SKM-1 (cell line): ENCODE measurements at regions not wholly inside any gene's neighbourhood (a gene's known extent, or its start where the extent isn't known, plus 50 kb on each side); places are given as distances from the start of the nearest gene placed in this dataset.
"Not testable (repeated sequence)": the region's sequence is repeated elsewhere in the genome, so short reads cannot be mapped to it uniquely, and the experiment has no call there.

Experiments used
- DNase-seq: peaks from one replicate; lab custom pipeline; 2025; ENCODE audit not compliant: unreplicated experiment; lab: John Stamatoyannopoulos, UW

DNA sequence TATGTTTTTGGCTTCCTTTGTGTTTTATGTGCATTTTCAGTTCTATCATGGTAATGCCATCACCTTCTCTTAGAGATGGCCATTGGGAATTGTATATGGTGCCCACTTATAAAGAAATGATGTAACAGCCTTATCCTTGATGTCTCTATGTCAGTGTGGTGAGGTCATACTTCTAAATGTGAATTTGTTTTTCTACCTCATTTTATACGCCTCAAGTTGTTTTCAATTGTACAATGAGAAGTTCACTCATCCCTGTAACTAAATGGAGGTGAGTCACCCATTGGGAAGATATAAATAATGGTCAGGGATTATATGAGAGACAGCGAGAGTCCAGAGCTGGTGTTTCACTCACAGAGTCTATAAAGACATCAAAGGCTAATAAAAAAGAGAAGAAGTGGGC lies 402.4 kb downstream of the AGTPBP1 start:
- DNase-seq: no peak

- no peak for DNase-seq
These were observed 407.5 kb downstream of the AGTPBP1 start for GRCh38 chr9:85334228-85334627.

GRCh38 chr9:85332487-85332886 lies 409.3 kb downstream of the AGTPBP1 start:
- no peak for DNase-seq

DNA sequence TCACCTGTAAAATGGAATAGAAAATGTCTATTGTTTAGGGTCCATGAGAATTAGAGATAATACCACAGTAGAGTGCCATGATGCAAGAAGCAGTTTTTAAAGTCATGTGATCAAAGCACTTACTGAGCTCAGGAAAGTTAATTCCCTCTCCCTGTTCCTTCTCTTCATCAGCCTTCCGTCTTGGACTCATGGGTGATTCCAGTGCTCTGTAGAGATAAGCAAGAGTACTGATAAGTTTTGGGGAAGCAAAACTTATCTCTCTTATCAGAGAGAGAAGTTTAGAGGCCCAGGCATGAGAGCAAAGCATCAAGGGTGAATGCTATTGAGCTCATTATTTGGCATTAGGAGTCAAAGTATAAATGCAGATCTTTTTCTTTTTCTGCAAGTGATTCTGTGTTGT lies 410.1 kb downstream of the AGTPBP1 start:
- no peak for DNase-seq

GRCh38 chr9:85322592-85322991 lies 419.2 kb downstream of the AGTPBP1 start:
- DNase-seq: no peak

- no peak for DNase-seq
These were observed 420.2 kb downstream of the AGTPBP1 start for GRCh38 chr9:85321561-85321960.

- no peak for DNase-seq
These were observed 421.7 kb downstream of the AGTPBP1 start for GRCh38 chr9:85319936-85320656.

GRCh38 chr9:85315535-85315934 lies 426.2 kb downstream of the AGTPBP1 start:
- DNase-seq: not testable (repeated sequence)

DNA sequence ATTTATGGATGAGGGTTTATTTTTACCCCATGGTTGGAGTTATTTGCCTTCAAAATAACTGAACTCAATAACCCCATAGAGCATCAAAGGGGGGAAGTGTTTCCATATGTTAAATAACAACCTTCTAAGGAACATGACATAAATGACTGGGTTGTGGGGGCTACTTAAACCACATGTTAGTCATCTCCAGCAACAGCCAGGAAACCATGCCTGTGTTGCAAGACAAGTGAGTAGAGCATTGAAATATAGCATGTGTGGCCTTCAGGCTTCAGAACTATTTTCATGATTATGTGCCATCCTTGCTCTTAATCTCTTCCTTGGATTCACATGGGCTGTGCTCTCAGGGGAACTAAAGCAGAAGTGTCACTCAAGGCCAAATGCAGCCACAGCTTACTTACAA lies 431.2 kb downstream of the AGTPBP1 start:
- DNase-seq: no peak

DNA sequence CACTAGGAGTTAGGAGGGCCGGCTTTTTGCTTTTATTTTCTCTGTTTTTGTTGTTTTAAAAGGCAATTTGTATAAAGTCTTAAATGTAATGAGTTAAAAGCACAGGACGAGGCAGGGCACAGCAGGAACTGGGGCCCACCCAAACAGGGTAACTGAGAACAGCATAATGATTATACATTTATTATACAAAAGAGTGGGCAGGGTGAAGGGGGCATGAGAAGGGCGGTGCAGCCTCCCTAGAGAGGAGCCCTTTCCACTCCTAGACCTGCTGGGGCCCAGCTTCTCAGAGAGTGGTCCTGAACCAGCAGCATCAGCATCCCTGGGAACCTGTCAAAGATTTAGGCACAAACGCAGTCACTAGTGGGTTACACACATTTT lies 438.0 kb downstream of the AGTPBP1 start:
- no peak for DNase-seq

DNA sequence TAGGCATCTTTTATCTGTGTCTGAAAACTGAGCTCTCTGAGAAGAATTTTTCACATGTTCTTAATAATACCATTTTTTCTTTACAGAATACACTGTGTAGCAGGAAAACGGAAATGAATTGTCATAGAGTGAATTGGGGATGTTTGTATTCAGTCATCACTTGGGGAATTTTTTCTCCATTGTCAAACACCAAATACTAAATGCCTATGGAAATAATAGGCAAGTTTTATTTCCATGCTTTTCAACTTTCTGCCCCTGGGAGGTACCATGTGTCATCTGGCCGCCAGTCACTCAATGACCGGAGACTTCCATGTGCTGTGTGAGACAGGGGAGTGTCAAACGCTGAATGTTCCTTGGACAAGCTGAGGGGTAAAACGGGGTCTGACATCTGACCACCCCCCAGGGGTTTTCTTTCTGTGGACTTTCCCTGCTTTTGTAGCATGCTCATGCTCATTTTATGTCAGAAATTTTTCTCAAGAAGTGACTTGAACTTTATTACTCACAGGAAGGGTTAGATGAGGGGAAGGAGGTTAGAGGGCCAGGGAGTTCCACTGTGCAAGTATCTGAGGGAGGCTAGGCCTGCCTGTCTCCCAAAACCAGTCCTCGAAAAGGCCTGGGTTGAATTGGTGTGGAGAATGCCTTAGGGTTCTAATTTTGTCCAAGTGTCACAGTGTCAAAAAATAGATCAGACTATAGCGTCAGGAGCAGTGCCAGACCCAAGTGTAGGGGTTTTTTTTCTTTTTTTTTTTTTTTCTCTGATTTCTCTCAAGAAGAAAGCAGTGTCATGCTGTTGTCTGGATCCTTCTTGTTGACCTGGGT lies 438.6 kb downstream of the AGTPBP1 start:
- no peak for DNase-seq

DNA sequence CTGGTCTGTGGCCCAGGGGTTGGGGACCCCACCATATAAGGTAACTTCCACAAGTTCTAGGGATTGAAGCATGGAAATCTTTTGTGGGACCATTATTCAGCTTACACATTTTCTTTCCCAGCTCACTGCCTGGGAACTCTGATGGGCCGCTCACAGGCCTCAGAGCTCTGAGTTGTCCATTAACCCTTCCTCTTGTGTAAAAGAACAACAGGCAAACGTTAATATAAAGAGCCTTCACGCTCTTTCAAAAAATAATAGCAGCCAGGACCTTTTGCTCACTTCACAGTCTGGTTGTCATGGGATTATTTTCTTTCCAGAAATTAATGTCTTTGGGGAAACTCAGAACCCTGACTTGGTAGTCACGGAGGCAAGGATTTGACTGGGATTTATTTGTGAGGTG lies 443.3 kb downstream of the AGTPBP1 start:
- DNase-seq: no peak

DNA sequence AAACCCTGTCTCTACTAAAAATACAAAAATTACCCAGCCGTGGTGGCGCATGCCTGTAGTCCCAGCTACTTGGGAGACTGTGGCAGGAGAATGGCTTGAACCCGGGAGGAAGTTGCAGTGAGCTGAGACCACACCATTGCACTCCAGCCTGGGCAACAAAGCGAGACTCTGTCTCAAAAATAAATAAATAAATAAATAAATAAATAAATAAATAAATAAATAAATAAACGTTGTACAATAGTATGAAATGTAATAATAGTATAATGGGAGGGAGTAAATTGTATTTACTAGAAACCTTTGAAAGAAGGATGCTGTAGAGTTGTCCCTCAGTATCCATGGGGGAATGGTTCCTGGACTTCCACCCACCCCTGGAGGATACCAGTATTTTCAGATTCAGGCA lies 446.5 kb downstream of the AGTPBP1 start:
- not testable (repeated sequence) for DNase-seq

- DNase-seq: no peak
These were observed 449.5 kb downstream of the AGTPBP1 start for GRCh38 chr9:85292261-85292660.

- DNase-seq: no peak
These were observed 450.5 kb downstream of the AGTPBP1 start for GRCh38 chr9:85291266-85291665.

DNA sequence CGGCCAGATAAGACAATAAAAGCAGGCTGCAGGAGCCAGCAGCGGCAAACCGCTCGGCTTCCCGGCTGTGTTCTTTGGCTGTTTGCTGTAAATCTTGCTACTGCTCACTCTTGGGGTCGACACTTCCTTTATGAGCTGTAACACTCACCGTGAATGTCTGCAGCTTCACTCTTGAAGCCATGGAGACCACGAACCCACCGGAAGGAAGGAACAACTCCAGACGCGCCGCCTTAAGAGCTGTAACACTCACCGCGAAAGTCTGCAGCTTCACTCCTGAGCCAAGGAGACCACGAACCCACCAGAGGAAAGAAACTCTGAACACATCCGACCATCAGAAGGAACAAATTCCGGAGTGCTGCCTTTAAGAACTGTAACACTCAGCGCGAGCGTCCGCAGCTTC lies 451.7 kb downstream of the AGTPBP1 start:
- DNase-seq: no peak

GRCh38 chr9:85289142-85289541 lies 452.6 kb downstream of the AGTPBP1 start:
- DNase-seq: no peak

DNA sequence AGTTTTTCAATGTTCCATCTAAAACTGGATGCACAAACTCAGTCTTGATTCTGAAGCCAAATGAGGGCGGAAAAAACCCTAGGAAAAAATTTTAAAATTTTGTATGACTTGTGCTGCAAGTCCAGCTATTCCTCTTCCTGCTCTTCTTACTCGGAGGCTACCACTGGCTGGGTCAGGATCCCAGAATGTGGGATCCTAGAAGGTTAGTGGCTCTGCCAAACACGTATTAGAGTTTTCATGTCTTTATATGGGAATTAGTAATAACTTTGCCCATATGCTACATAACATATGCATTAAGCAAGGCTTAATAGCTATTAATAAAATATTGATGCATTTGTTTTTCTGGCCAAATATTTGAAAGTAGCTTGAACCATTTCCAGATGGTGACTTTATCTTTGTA lies 458.3 kb downstream of the AGTPBP1 start:
- no peak for DNase-seq

DNA sequence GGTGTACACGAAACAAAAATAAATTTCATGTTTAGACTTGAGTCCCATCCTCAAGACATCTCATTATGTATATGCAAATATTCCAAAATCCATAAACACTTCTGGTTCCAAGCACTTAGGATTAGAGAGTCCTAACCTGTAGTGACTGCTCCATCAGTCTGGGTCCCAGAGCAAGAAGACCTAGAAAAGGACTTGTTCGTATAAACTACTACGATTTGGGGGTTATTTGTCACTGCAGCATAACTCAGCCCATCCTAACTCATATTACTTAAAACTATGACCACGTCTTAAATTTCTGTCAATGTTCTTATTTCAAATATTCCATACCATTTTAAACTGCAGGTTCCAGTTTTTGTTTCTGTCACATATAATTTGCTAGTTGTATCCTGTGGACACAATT lies 463.0 kb downstream of the AGTPBP1 start:
- DNase-seq: no peak

DNA sequence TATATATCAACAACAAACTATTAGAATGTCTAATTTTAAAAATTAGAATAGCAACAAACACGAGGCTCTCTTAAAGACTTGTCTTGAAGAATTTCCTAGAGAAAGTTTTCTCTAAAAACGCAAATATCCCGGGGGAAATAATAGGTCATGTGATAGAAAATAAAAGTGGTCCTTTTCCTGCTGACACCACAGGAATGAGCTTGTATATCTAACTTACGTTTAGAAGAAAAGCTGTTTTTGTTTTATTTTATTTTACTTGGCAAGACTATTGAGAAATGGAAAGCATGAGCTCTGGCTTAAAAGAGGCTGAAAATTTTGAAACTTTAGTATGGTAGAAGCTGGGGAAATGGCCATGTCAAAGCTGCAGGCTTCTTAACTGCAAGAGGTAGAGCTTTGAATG lies 465.0 kb downstream of the AGTPBP1 start:
- no peak for DNase-seq

GRCh38 chr9:85269811-85270210 lies 471.9 kb downstream of the AGTPBP1 start:
- no peak for DNase-seq

DNA sequence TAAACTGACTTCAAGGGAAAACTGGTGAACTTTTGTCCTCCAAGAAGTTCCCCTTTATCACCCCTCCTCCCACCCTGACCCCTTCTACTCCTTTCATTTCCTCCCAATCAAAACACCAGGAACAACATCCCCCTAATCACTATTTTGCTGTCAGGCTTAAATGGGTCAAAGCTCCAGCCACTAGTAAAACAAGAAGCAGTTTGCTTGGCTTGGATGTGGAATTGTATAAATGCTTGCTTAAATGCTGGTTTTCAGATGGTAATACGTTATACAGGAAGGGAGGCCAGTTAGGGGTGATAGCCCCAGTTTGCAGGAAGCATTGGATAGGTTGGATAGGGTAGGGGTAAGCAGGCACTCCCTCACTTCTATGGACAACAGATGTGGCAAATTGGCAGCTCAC lies 473.6 kb downstream of the AGTPBP1 start:
- no peak for DNase-seq

DNA sequence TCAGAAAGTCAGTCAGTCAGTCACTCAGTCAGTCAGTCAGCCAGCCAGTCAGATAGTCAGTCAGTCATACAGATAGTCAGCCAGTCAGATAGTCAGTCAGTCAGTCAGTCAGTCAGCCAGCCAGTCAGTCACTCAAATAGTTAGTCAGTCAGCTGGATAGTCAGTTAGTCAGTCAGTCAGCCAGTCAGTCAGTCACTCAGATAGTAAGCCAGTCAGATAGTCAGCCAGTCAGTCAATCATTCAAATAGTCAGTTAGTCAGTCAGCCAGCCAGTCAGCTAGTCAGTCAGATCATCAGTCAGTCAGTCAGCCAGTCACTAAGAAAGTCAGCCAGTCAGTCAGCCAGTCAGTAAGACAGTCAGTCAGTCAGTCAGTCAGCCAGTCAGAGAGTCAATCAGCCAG lies 477.1 kb downstream of the AGTPBP1 start:
- no peak for DNase-seq
